ENCODE measurements at regions not wholly inside any gene's neighbourhood (a gene's known extent, or its start where the extent isn't known, plus 50 kb on each side); places are given as distances from the start of the nearest gene placed in this dataset.
A peak's percentile ranks its signal among the peaks of the same experiment; 100 is the strongest.

DNA sequence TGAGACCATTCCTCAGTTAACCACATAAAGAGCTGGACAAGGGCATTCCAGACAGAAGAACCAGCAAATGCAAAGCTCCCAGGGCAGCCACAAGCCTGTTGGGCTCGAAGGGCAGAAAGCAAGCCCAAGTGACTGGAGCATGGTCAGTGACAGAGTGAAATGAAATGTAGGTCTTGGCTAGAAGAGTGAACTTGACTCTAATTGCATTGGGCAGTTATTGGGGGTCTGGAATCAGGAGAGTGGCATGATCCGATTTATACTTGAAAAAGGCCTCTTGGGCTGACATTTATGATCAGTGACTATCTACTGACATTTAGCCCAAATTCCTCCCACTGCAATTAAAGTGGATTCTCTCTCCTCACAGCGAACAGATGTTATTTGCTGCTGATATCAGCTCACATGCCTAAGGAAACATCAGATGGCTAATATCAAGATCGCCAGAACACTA lies 152.5 kb upstream of the KLF7 start:
- no peak overlapping the region for H3K27ac ChIP-seq
- H3K4me3 ChIP-seq, result no peak overlapping the region

- no peak overlapping the region for H3K27ac ChIP-seq
- H3K4me3 ChIP-seq, result no peak overlapping the region
These were observed 153.6 kb upstream of the KLF7 start for GRCh38 chr2:207319316-207319715.

DNA sequence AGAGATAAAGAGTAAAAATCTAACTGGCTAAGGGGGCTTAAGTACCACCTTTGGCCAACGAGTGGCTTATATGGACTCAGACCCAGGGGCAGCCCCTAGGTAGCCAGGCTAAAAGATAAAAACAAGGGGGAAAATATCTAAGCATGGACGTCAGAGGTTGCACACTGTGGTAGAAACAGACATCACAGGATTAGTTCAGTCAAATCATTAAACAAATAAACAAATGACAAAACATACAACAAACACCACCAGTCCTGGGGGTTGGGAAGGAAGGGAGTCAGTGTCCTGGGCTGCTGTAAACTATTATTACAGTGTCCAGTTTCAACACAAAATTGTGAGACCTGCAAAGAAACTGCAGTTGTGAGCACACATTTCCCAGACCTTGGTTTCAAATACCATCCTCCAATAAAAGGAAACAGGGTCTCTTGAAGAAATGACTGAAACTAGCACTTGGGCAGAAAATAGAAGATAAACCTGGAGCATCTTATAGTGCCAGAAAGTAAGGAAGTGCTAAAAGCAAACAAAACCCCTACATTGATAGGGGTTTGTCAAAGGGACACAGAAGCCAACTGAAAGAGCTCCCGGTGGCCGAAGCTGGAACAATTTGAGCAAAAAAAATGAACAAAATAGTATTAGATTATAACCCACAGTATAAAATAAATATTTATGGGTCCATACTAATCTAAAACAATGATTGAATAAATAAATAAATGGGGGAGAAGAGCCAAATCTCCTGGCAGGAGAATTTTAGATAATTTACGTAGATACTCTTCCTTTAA lies 154.8 kb upstream of the KLF7 start:
- H3K27ac ChIP-seq, result no peak overlapping the region
- H3K4me3 ChIP-seq, result no peak overlapping the region

DNA sequence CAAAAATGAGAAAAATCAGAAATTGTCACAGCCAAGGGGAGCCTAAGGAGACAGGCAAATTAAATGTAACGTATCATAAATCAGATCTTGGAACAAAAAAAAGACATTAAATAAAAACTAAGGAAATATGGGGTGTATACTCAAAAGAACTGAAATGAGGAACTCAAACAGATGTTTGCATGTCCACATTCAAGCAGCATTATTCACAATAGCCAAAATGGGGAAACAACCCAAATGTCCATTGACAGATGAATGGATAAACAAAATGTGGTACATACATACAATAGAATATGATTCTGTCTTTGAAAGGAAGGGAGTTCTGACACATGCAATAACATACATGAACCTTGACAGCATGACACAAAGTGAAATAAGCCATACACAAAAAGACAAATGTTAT lies 155.8 kb upstream of the KLF7 start:
- H3K27ac ChIP-seq, result no peak overlapping the region
- no peak overlapping the region for H3K4me3 ChIP-seq

DNA sequence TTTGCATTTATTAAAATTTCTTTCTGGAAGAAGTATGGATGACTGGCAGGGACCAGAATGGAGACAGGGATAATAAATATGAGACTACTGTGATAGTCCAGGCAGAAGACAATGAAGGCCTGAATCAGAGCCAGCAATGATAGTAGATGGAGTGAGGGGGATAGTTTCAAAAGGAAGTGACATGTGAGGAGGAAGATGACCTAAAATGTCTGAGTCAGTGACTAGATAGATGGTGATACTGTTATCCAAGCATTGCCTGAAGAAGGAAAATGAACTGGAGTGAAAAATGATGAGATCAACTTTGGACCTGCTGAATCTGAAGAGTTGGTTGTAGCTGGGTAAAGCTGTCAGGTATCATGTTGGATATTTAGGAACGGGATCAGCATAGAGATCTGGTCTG lies 158.3 kb upstream of the KLF7 start:
- H3K27ac ChIP-seq, result no peak overlapping the region
- no peak overlapping the region for H3K4me3 ChIP-seq

GRCh38 chr2:207327513-207327912 lies 161.8 kb upstream of the KLF7 start:
- H3K27ac ChIP-seq, result no peak overlapping the region
- no peak overlapping the region for H3K4me3 ChIP-seq

- Histone ChIP-seq H3K4me3 (no peak overlapping the region), H3K27ac (peak overlapping the region in 1 of 21 experiments; percentile 23)
These were observed 163.2 kb upstream of the KLF7 start for GRCh38 chr2:207328944-207329386.

DNA sequence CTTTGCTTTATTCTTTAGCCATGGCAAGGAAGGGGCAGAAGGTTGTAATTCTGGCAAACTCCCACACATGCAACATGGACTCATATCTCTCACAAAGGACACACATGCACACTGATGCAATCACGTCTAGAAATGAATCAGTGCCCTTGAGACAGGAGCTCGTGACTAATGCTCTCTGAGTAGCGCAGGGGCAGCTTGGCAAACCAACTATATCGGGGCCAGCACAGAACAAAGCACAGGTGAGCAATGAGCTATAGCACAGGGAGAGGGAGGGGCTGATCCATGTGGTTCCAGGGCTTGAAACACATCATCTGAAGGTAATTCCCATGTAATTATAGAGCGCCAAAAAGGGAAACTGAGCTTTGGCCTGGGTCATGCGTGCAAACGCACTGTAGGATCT lies 165.2 kb upstream of the KLF7 start:
- Histone ChIP-seq H3K27ac (peak overlapping the region in 13 of 21 experiments; percentile 23 to 76 (median 53)), H3K4me3 (no peak overlapping the region)

- peak overlapping the region in 7 of 21 experiments; percentile 12 to 62 (median 46) for H3K27ac ChIP-seq
- no peak overlapping the region for H3K4me3 ChIP-seq
These were observed 165.9 kb upstream of the KLF7 start for GRCh38 chr2:207331674-207332073.

DNA sequence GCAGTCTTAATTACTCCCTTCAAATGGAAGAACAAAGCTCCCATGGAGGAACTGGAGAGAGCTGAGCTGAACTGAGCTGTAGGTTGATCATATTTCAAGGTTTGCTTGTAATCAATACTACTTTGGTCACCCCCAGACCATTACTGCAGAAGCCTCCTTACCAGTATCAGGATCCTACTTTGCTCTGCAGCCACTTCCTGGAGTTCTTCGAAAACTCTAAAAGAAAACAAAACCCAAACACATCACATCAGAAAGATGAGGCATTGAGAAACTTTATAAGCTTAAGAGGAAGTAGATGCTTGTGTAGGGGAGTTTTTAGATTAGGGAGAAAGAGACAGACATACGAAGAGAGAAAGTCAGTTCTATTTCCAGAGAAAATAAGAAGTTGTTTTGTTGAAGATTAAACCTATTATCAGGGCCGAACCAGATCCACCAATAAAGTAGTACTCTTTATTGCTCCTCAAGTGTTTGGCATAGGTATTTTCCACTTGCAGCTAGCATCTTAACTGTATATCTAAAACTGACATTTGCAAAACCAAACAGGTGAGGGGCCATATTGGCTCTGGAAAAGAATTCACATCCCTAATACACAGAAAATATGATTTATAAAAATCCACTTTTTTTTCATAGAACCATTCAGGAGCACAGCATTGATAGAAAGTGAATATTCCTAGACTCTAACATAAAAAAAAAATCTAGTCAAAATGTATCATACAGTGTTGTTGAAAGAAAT lies 166.9 kb upstream of the KLF7 start:
- peak overlapping the region in 3 of 21 experiments; percentile 4 to 62 (median 23) for H3K27ac ChIP-seq

GRCh38 chr2:207333599-207334300 lies 168.0 kb upstream of the KLF7 start:
- Histone ChIP-seq H3K27ac (peak overlapping the region in 20 of 21 experiments; percentile 8 to 95 (median 88)), H3K4me3 (peak overlapping the region in 1 of 7 experiments; percentile 28)

More for the DNA sequence above, 166.9 kb upstream of the KLF7 start:
- H3K4me3 ChIP-seq, result no peak overlapping the region

GRCh38 chr2:207334301-207334623 lies 168.5 kb upstream of the KLF7 start:
- H3K4me3 ChIP-seq, result peak overlapping the region in 4 of 7 experiments; percentile 2 to 28 (median 12)
- H3K27ac ChIP-seq, result peak overlapping the region in 20 of 21 experiments; percentile 71 to 95 (median 88)

GRCh38 chr2:207334624-207335371 lies 169.1 kb upstream of the KLF7 start:
- peak overlapping the region in 5 of 7 experiments; percentile 2 to 28 (median 6) for H3K4me3 ChIP-seq
- peak overlapping the region in 20 of 21 experiments; percentile 71 to 95 (median 88) for H3K27ac ChIP-seq

- Histone ChIP-seq H3K4me3 (no peak overlapping the region), H3K27ac (peak overlapping the region in 17 of 21 experiments; percentile 9 to 89 (median 53))
These were observed 171.8 kb upstream of the KLF7 start for GRCh38 chr2:207337234-207338219.

DNA sequence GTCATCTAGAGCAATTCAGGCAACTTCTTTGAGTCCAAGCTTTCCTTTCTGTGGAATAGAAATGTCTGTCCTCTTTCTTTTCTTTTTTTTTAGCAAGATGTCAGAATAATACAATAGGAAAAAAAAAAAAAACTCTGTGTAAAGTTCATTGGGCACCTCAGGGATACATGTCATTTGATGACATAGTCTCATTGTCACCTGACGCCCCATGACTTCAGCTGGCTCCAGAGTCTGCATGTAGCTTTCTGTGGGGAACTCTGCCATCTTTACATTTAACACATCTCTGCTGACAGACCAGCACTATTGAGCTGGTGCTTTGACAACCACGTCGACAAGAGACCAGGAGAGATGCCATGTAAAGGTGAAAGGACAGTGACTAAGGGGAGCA lies 172.5 kb upstream of the KLF7 start:
- peak overlapping the region in 10 of 21 experiments; percentile 0 to 73 (median 50) for H3K27ac ChIP-seq
- no peak overlapping the region for H3K4me3 ChIP-seq

GRCh38 chr2:207338610-207339009 lies 172.9 kb upstream of the KLF7 start:
- H3K4me3 ChIP-seq, result no peak overlapping the region
- peak overlapping the region in 8 of 21 experiments; percentile 0 to 73 (median 46) for H3K27ac ChIP-seq

DNA sequence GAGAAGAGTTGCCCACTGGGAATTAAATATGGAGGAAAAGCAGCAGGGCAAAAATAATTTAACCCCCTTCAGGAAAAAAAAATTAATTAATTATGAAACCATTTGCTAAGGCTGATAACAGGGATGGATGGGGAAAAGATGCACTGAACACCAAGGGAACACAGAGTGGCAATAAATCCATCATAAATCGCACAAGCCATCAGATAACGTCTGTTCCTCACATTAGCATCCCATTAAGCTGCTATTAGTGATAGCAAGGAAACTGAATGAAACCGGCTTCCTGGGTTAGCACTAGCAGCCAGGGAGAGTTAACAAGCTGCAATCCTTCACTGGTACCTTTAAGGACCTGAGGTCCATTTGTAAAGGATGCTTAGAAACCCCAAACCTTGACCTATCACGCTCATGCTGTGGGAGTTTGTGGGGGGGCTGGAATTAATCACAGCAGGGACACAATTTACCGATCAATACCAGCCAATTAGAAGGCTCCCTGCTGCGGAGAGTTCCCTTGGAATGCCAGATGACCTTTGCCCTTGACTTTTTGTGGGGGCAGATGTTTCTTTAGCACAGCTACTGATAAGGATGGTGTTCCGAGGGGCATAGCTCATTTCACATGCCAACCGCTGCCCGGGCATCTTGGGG lies 175.5 kb upstream of the KLF7 start:
- Histone ChIP-seq H3K27ac (no peak overlapping the region), H3K4me3 (no peak overlapping the region)

DNA sequence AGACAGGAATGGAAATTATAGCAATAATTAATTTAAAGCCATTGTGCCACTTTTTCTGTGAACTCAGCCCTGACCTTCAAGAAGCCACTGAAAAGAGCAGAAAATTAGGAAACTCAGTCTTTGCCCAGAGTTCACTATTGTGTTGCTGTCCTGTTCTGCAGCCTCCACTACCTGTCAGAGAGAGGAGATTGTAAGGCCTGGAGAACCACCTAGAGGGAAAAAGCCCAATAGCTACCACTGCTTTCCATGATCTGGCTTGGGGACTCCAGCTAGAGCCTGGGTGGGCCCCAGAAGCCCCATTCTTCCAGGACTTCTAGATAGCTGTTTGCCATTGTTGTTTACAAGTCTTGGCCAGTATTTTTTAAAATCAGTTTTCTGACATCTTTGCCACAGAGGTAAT lies 176.1 kb upstream of the KLF7 start:
- no peak overlapping the region for H3K4me3 ChIP-seq
- H3K27ac ChIP-seq, result no peak overlapping the region

All from skin epidermis (tissue), 12 donors.